Body of pancreas (tissue), 4 donors: ENCODE measurements at regions not wholly inside any gene's neighbourhood (a gene's known extent, or its start where the extent isn't known, plus 50 kb on each side); places are given as distances from the start of the nearest gene placed in this dataset.

Experiments
- CTCF ChIP-seq, 7 experiments: fragments of 450-650 bp in 4 of 7; fragments of 200-600 bp in 3 of 7; sonication (generic) in 3 of 7; IDR thresholded peaks; one replicate each; pipeline ENCODE4 v1.5.1; 2016 to 2019; ENCODE audit warnings: antibody characterized with exemption in 7 of 7
- POLR2A ChIP-seq, 3 donors: fragments of 450-650 bp; IDR thresholded peaks; one replicate each; pipeline ENCODE4 v1.6.1; 2016; ENCODE audit warnings: antibody characterized with exemption in 3 of 3, mild to moderate bottlenecking in 2 of 3

- TF ChIP-seq CTCF (IDR thresholded peaks at IDR 0.05) (no peak), POLR2A (IDR thresholded peaks at IDR 0.05) (no peak)
Observed at GRCh38 chrX:134139090-134139489, 97.9 kb upstream of the CCDC160 start.
